ENCODE measurements at regions not wholly inside any gene's neighbourhood (a gene's known extent, or its start where the extent isn't known, plus 50 kb on each side); places are given as distances from the start of the nearest gene placed in this dataset.

- Mint-ChIP-seq H3K4me3 (no peak overlapping the region), H3K4me1 (peaks cover 10% of the 10 kb centered on the region), H3K36me3 (ENCODE audit: low read depth) (no peaks in the 10 kb centered on the region; the same call in 2 of the 3 replicates), H3K27ac (no peak overlapping the region), H3K9me3 (no peaks in the 10 kb centered on the region; the same call in 1 of the 3 replicates), H3K27me3 (ENCODE audit: insufficient read depth, low read depth, poor library complexity) (peaks cover 2% of the 10 kb centered on the region)
- Histone ChIP-seq H3F3A (replicated peaks; ENCODE audit: low read depth) (no peaks in the 10 kb centered on the region), H2AFZ (peak overlapping the region; percentile 43; the same call in 1 of the 2 replicates), H3K79me2 (replicated peaks; ENCODE audit: insufficient read depth) (no peaks in the 10 kb centered on the region), H3K27ac (ENCODE audit: low read depth) (no peak overlapping the region), H3K36me3 (ENCODE audit: insufficient read depth) (no peaks in the 10 kb centered on the region), H3K4me2 (no peak overlapping the region), H3K4me3 (no peak overlapping the region), H3K4me1 (ENCODE audit: insufficient read depth) (no peaks in the 10 kb centered on the region; the same call in 1 of the 2 replicates), H3K9me2 (ENCODE audit: insufficient read depth) (peaks cover 6% of the 10 kb centered on the region; the same call in 1 of the 2 replicates), H3K27me3 (ENCODE audit: insufficient read depth) (no peaks in the 10 kb centered on the region), H4K20me1 (replicated peaks; ENCODE audit: insufficient read depth) (no peaks in the 10 kb centered on the region)
- DNase-seq (ENCODE audit: low spot score) (no peak), ATAC-seq (peak; percentile 47)
- no peak for TF ChIP-seq NANOG (IDR thresholded peaks at IDR 0.05; ENCODE audit: borderline replicate concordance)
- TF ChIP-seq ZNF114 (CRISPR knock-in tag; IDR thresholded peaks at IDR 0.05) = no peak
- no peak for TF ChIP-seq POLR2AphosphoS5 (IDR thresholded peaks at IDR 0.05; ENCODE audit: low read depth)
- TF ChIP-seq CREB1 (CRISPR knock-in tag; IDR thresholded peaks at IDR 0.05; ENCODE audit: low read depth) = no peak
- no peak for TF ChIP-seq ETS1 (IDR thresholded peaks at IDR 0.05)
- no peak for TF ChIP-seq ZNF462 (CRISPR knock-in tag; IDR thresholded peaks at IDR 0.05)
- TF ChIP-seq CTCF (conservative IDR thresholded peaks at IDR 0.05; ENCODE audit: low read depth in 2 of 2) = no peak
- no peak for TF ChIP-seq REST (IDR thresholded peaks at IDR 0.05; ENCODE audit: unreplicated experiment)
- no peak for TF ChIP-seq JUNB (IDR thresholded peaks at IDR 0.05; ENCODE audit: unreplicated experiment)
- TF ChIP-seq ZNF331 (CRISPR knock-in tag; IDR thresholded peaks at IDR 0.05; ENCODE audit: low read depth) = no peak
These were observed 204.5 kb downstream of the ERMARD start for GRCh38 chr6:169955731-169956437.

Data from GM23338 (cell line).